NCI-H1694 (cell line): ENCODE measurements at regions not wholly inside any gene's neighbourhood (a gene's known extent, or its start where the extent isn't known, plus 50 kb on each side); places are given as distances from the start of the nearest gene placed in this dataset.

Source experiments
- DNase-seq: peaks from one replicate; lab custom pipeline; 2025; lab: John Stamatoyannopoulos, UW

DNA sequence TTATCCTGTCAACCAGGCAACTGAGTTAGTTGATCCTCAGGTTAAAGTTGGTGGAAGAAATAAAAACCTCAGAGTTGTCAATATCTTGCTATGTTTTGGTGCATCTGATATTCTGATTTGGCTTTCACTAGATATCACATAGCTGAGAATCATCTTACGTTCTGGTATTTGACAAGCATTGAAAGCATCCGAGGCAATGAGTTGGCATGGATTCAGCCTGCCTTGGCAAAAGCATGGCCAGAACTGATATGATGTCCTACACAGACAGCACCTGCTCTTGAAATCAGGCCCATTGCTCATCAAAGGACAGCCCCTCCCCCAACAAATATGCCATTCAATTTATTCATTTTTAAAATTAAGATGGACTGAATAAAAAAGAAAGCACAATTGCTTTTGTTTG, 320.7 kb upstream of the ATP2B1 start:
- DNase-seq = no peak

DNA sequence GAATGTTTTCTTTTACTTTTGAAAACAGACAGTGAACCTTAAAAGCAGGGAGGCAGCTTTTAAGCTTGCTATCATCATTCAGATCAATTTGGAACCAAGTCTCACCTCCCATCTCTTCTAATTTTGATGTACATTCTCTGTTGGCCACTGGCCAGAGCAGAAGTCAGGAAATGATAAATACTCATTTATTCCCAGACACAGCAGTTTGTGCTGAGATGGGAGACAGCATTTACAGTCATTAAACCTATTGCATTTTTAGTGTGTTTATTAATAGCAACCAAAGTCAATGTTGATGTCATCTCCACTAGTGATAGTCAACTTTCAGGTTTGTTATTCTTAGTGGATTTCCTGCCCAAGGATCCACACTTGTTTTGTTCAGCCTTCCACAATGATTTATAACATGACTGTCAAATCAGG, 320.0 kb upstream of the ATP2B1 start:
- no peak for DNase-seq

DNA sequence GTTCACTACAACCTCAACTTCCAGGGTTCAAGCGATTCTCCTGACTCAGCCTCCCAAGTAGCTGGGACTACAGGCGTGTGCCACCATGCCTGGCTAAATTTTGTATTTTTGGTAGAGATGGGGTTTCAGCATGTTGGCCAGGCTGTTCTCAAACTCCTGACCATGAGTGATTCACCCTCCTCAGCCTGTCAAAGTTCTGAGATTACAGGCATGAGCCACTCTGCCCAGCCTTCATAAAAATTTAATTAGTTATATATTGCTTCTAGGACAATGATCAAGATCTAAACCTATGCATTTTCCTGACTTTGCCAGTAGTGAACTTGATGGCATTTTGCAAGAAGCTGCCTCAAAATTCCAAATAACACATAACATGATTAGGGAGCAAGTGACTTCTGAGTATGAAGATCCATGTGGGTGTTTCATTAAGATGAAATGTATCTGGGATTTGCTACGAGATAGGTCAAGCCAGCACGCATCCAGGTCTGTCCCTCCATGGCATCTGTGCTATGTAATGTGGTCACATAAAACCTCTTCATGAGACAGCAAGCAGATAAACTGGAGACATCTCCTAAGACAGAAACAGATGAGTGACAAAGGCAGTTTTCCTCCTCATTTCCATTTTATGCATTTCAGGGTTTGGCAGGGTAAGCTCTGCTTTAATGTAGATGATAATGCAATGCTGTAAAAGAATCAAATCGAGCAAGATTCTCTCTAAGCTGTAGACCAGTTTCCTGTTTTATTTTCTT, 319.4 kb upstream of the ATP2B1 start:
- DNase-seq = no peak

DNA sequence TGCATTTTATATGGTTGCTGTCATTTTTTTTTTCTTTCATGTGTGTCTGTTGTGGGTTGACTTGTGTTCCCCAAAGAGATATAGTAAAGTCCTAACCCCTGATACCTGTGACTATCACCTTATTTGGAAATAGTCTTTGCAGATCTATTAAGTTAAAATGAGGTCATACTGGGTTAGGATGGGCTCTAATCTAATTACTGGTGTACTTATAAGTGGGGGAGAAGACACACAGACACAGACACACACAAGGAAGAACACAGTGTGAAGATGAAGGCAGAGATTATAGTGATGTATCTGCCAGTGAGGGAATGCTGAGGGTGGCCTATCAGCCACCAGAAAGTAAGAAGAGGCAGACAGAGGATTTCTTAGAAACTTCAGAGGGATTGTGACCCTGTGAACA, 318.4 kb upstream of the ATP2B1 start:
- DNase-seq = no peak

DNA sequence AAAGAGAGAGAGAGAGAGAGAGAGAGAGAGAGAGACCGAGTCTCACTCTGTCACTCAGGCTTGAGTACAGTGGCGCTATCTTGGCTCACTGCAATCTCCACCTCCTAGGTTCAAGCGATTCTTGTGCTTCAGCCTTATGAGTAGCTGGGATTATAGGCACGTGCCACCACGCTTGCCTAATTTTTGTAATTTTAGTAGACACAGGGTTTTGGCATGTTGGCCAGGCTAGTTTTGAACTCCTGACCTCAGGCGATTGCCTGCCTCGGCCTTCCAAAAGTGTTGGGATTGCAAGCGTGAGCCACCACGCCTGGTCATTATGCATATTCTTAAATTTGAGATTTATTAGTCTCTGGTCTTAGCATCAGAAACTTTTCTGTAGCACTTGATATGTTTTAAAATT, 317.9 kb upstream of the ATP2B1 start:
- no peak for DNase-seq

DNA sequence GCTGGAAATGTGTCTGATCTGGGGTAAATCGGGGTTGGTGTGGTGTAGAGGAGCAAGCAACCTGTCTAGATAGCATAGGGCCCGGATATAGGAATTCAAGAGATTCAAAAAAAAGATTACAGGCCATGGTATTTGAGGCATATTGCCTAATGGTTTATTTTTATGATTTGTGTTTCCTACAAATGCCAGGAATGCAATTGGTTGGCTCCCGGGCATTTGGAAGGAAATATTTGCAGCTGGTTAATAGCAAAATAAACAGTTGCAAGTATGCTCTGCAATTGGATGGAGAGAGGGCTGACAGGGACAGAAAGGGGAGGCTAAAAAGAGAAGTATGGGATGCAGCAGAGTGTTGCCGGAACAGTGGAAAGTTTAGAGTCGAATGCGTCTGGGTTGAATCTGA, 315.6 kb upstream of the ATP2B1 start:
- no peak for DNase-seq

DNA sequence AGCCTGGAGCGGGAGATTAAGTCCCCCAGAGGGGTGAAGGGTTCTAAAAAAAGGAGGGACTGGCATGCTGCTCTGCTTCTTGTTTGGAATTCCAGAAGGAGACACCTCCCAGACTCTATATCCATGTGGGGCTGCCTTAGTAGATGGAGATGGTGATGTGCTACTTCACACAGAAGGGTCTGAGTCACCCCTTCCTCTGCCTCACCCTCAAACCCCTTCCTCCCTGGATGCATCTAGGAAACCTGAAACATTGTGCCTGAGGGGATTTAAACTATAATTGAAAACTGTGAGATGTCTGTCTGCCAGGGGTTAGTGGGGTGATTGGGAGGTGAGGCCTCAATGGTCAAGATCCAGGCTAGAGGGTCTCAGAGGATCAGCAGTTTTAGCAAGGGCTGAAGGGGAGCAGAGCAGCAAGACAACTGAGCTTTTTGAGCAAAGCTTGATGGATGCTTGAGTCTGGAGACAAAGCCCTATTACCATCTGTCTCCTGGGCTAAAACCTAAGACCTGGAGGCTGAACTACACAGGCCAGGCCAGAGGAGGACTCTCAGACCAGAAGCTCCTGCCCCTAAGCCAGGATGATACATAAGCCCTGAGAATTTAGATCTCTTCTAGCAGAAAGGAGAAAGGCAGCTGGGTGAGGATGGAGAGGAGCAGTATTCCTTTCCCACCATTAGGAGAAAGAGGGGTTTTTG, 314.7 kb upstream of the ATP2B1 start:
- DNase-seq = no peak

DNA sequence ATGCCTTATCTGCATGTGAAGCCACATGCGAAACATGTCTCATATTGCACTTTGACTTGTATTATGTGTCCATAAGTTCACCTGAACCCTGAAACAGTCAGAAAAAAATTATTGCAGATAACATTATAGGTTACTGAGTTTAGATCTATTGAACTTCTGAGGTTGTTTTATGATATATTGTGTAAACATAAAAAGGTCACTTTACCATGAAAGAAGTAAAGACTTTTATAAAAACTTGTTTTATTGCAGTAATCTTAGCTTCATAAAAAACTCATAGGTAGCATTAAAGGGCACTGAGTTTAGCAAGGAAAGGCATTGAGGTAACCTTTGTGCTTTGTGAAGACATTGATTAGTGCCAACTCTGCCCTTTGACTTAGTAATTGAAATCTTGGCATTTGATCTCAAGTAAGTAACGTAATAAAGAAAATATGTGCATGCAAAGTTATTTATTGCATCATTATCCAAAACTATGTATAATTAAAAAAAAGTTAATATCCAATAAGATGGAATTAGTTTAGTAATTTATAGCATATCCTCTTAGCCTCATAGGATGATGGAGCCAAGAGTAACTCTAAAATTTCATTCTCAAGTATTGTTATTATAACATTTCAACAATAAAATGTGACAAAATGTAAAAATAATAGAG, 313.3 kb upstream of the ATP2B1 start:
- no peak for DNase-seq

DNA sequence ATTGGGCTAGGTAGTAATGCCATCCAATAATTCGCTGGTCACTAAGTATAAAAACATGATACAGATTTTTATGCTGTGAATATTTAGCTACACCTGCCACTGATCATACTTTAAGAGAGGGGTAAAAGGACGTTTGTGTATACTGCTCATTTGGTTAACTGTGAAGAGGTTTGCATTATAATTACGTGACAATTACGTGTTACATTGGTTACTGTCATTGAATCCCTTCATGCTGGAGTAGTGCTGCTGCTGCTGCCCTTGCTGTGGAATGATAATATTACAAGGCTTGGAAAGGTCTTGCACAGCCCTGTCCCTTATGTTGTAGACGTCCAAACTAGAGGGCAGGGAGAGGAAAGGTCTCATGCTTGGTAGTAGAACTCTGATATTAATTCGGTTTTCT, 312.2 kb upstream of the ATP2B1 start:
- DNase-seq = no peak

DNA sequence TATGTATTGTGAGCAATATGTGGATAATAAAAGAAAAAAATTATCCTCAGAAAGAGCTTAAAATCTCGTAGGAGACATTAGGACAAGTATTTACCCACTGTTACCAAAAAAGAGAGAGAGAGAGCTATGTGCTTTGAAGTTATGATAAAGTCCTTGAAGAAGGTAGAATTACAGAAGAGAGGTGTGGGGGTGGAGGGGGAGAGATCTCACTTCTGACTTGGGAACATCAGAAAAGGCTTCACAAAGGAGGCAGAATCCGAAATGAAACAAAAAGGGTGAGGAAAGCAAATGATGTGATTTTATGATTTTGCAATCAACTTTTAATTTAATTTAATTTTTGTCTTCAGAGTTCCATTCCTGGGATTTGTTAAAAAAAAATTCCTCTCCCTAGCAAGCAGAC, 311.8 kb upstream of the ATP2B1 start:
- no peak for DNase-seq

DNA sequence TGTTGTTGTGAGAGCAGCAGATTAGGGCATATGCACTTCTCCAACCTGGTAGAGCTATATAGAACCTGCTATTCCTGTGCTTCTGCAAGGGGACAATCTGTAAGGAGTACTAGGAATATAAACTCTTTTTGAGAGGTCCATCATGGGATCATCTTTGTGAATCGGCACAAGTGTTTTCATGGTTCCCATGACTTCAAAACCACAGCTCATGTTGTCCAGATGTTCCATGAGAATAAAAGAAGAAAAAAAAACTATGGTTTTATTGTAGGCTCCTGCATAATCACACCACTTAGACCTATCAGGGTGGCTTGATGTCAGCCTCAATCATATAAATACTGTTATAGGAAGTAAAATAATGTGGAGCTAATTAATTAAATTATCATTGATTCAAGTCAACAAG, 311.4 kb upstream of the ATP2B1 start:
- no peak for DNase-seq

DNA sequence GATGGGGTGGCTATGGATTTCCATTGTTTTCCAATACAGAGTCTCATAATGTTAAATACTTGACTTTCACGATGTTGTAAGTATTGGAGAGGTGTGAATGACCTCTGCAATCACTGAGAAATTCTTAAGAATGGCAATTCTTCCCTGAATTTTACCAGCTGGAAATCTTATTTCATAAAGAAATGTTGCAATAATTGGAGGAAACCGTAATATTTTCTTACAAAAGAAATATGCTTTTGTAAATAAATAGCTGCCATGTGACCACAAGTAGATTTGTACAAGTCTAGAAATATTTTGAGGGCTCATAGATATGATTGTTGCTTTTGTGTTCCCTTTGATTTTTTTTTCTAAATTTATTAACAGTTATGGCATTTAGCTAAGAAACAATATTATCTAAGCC, 308.7 kb upstream of the ATP2B1 start:
- no peak for DNase-seq

DNA sequence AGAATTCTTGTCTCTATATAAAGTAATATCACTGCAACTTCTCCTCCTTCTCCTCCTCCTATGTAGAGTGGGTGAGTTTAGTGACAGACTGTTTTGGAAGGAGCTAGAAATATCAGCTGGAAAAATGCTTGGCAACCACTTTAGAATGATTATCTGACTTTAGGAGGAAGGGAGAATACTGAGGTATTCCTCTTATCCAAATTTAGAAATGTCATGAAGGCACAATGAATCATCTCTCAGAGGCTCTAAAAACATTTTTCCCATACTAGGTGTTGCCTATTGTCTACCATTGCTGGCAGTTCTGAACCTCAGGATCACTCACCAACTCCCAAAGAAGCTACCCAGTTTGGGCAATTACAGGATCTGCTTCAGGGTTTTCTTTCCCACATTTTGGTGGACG, 306.6 kb upstream of the ATP2B1 start:
- no peak for DNase-seq

DNA sequence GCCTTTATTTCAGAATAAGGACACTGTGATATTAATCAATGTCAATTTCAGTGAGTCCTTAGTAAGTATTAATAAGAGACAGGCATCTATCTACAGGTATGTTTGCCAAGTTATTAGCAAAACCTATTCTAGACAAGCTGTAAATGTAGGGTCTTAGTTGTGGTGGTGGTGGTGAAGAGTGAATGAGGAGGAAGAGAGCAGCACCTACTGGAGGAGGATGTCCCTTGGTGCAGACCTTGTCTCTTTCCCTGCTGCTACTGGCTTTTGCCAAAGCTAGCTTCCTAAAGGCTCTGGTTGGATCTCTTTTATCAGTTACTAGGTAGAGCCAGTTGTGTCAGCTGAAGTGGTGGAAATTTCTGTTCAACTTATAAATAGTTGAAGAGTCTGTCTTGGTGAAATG, 304.8 kb upstream of the ATP2B1 start:
- DNase-seq = no peak

DNA sequence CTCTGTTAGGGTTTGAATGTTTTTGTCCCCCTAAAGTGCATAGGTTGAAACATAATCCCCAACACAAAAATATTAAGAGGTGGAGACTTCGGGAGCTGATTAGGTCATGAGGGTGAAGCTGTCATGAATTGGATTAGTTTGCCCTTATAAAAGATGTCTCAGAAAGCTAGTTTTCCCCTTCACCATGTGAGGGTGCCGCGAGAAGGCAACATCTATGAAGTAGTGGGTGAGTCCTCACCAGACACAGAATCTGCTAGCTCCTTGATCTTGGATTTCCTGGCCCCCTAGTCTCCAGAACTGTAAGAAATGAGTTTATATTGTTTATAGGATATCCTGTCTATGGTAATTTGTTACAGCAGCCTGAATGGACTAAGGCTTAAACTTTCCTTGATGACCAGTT, 301.5 kb upstream of the ATP2B1 start:
- no peak for DNase-seq

DNA sequence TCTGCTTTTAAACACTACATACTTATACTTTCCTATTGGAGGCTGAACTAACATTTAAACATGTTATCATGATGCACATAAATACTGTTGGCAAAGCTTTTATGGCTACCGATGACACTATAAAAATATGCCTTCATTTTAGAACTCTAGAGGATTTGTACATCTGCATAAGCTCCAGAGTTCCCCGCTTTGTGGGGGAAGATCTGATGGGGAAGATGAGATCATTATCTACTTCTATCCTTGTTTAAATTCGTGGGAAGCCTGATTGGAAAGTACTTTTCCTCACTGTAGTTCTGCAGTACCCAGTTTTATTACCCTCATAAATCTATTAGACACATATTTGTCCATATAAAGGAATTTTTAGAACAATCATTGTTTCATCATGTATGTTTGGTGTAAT, 299.6 kb upstream of the ATP2B1 start:
- DNase-seq = no peak

DNA sequence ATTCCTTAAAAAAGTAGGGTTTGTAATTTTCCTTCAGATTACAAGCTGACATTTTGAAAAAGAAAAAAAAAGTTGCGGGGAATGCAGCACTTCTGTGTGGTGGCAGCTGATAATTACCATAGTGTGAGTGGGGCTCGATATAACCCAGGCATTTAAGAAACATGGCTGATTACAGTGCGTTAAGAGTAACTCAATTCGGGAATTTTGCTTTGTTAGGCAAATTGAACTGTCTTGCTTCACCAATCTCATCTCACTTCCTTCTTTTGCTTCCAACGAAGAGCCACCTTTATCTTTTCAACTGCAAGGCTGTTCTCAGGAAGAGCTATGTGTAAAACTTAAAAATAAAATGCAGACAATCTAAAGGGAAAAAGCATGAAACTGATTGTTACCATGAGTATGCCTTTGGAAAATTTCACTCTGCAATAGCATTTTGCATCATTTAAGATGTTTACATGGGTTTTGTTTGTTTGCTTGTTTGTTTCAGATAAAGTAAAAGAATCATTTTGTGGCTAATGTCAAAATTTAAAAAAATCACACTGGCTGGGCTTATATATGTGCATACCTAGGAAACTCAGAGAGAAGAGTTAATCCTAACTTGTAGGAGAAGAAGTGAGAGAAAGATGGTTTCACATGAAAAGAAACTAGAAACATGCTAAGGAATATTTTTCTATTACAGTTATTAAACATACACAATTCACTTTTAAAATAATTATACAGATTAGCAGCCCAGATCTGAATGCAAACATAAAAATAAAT, 295.9 kb upstream of the ATP2B1 start:
- no peak for DNase-seq

DNA sequence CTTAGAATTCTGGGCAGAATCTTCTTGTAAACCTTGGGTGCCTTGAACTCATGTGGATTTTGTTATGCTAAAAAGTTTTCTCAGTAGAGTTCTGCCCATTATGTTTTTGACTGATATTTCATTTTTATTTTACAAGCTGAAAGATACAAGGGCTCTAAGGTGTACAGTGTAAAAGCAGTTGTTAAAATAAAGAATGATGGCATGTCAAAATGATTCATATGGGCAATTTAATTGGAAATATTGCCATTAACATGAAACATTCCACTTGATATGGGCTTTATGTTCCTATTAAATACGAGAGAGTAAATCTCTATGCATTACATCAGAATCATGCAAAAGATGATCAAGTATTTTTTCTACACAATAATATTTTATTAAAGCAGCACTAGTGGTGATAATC, 295.1 kb upstream of the ATP2B1 start:
- DNase-seq = no peak

DNA sequence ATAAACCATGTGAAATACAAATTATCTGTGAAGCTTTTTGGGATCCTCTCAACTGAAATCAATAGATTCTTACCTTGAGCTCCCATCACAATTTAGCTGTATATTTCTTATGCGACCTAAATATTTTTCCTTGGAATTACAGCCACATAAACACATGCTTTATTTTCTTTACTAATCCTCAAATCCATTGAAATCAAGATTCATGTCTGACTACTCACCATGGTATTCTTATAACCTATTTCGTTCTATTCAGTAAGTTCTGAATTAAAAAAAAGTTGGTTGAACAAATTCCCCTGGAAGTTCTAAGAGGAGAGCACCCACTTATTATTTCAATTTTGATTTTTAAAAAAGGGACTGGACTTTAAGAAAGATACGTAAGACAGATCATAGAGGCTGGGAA, 292.1 kb upstream of the ATP2B1 start:
- no peak for DNase-seq

DNA sequence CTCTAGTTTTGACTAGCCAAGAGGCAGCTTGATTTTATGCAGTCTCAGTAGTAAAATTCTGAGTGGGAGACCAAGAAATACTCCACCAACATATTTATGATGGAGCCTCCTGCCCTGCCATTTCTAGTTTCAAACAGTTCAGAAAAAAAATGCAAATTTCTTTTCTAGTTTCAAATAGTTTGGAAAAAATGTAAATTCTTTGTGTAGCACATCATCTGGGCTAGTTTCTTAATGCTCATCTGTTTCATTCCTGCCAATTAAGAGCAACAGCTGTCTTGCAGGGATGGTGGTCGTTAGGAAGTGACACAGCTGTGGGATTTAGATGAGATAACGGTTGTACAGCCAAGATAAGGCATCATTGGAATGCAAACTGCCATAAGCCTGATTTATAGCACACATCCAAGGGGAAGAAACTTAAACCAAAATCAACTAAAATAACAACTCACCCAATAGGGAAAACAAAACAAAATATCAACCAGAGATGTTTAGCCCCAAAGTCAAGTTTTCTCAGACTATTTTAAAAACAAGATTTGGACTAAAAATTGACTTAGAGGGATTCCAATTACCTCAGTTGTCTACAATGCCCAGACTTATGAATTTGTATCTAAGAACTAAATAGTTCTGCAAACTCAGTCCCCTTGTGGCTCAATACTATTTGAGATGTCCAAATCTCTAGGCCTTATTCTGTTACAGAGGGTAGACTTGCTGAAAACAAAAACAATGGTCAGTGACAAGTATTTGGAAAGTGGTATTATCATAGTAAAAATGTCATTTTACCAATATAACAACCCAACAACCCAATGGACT, 291.3 kb upstream of the ATP2B1 start:
- no peak for DNase-seq

DNA sequence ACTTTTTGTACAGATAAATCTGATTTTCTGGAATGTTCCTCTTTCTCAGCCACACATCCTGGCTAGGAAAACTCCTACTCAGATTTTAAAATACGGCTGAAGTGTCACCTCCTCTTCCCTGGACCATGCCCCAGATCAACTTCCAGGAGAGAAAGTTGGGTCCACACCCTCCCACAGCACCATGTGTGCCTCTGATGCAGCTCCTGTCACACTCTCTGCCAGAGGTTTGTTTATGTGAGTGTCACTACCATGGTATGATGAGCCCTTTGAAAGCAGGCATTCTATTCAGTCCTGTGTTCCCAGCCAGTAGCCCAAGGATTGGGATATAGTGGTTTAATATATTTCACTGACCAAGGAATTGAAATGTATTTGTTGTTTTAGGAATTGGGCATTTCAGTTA, 287.2 kb upstream of the ATP2B1 start:
- no peak for DNase-seq

DNA sequence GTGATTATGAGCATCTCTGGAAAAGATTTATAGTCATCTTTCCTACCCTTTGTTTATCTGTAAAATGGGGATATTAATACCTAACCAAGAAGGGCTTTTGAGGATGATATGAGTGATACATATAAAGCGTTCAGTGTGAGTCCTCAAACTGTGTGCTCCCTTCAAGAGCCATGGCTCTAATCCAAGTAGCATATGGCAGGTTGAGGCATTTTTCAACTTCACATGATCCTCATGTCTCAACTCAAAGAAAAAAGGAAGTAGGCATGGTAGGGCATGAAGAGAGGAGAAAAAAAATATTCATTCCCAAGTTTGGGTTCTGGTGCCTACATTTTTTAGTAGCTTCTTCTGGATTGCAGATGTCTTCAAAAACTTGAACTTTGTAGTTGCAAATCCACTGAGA, 286.3 kb upstream of the ATP2B1 start:
- DNase-seq = no peak
